Trophoblast cell (in vitro differentiated cells and primary cell): ENCODE measurements at regions not wholly inside any gene's neighbourhood (a gene's known extent, or its start where the extent isn't known, plus 50 kb on each side); places are given as distances from the start of the nearest gene placed in this dataset.

ENCODE experiments used
- DNase-seq, 2 donors: peaks; one replicate each; pipeline ENCODE4 v3.0.0-alpha.2; 2016
- H2AFZ ChIP-seq: 2 replicates; pipeline ENCODE4 v1.6.1; 2013; ENCODE audit warnings: low read length, moderate library complexity, mild to moderate bottlenecking; ENCODE audit not compliant: insufficient read depth, poor library complexity
- H2AK5ac ChIP-seq: 2 replicates; pipeline ENCODE4 v1.6.1; 2013; ENCODE audit warnings: mild to moderate bottlenecking, low read length
- H2BK120ac ChIP-seq: 2 replicates; pipeline ENCODE4 v1.6.1; 2013; ENCODE audit warnings: low read length, mild to moderate bottlenecking, moderate library complexity; ENCODE audit not compliant: insufficient read depth, poor library complexity
- H2BK12ac ChIP-seq: 2 replicates; pipeline ENCODE4 v1.6.1; 2013; ENCODE audit warnings: mild to moderate bottlenecking, low read length, moderate library complexity
- H2BK5ac ChIP-seq: 2 replicates; pipeline ENCODE4 v1.6.1; 2013; ENCODE audit warnings: low read length, low read depth, moderate library complexity, mild to moderate bottlenecking; ENCODE audit not compliant: poor library complexity
- H3K14ac ChIP-seq: 2 replicates; pipeline ENCODE4 v1.6.1; 2013; ENCODE audit warnings: mild to moderate bottlenecking, low read length
- H3K18ac ChIP-seq: 2 replicates; pipeline ENCODE4 v1.6.1; 2013; ENCODE audit warnings: mild to moderate bottlenecking, low read length
- H3K23ac ChIP-seq: 2 replicates; pipeline ENCODE4 v1.6.1; 2013; ENCODE audit warnings: low read length
- H3K27ac ChIP-seq: 2 replicates; pipeline ENCODE4 v1.5.1; 2013; ENCODE audit warnings: low read depth, mild to moderate bottlenecking, inconsistent platforms, low read length, moderate library complexity
- H3K27me3 ChIP-seq: 2 replicates; pipeline ENCODE4 v1.6.1; 2013; ENCODE audit warnings: inconsistent platforms, mild to moderate bottlenecking, low read length, moderate library complexity; ENCODE audit not compliant: insufficient read depth
- H3K36me3 ChIP-seq, 2 experiments: 1 replicate in 1 of 2; 2 replicates in 1 of 2; pipeline ENCODE4 v1.6.1; 2013; ENCODE audit warnings: low read length in 2 of 2, mild to moderate bottlenecking in 2 of 2, moderate library complexity in 1 of 2; ENCODE audit not compliant: insufficient read depth in 2 of 2, control insufficient read depth in 1 of 2
- H3K4ac ChIP-seq: 2 replicates; pipeline ENCODE4 v1.6.1; 2013; ENCODE audit warnings: low read depth, mild to moderate bottlenecking, low read length, moderate library complexity
- H3K4me1 ChIP-seq, 2 experiments: 1 replicate in 1 of 2; 2 replicates in 1 of 2; pipeline ENCODE4 v1.6.1; 2013; ENCODE audit warnings: low read length in 2 of 2, mild to moderate bottlenecking in 2 of 2, moderate library complexity in 1 of 2; ENCODE audit not compliant: insufficient read depth in 2 of 2, control insufficient read depth in 1 of 2
- H3K4me2 ChIP-seq: 2 replicates; pipeline ENCODE4 v1.6.1; 2013; ENCODE audit warnings: inconsistent platforms, mild to moderate bottlenecking, low read length, moderate library complexity
- H3K4me3 ChIP-seq: 2 replicates; pipeline ENCODE4 v1.5.1; 2013; ENCODE audit warnings: mild to moderate bottlenecking, low read depth, low read length, inconsistent platforms
- H3K79me1 ChIP-seq: one replicate; pipeline ENCODE4 v1.6.1; 2013; ENCODE audit warnings: low read length
- H3K79me2 ChIP-seq: 2 replicates; pipeline ENCODE4 v1.6.1; 2013; ENCODE audit warnings: low read length, mild to moderate bottlenecking; ENCODE audit not compliant: control insufficient read depth, insufficient read depth, poor library complexity
- H3K9ac ChIP-seq: 2 replicates; pipeline ENCODE4 v1.6.1; 2013; ENCODE audit warnings: mild to moderate bottlenecking, low read length
- H3K9me3 ChIP-seq: 2 replicates; pipeline ENCODE4 v1.6.1; 2013; ENCODE audit warnings: low read depth, mild to moderate bottlenecking, control low read depth, inconsistent platforms, low read length; ENCODE audit not compliant: insufficient read depth
- H4K12ac ChIP-seq: 2 replicates; pipeline ENCODE4 v1.6.1; 2013; ENCODE audit warnings: low read depth, mild to moderate bottlenecking, low read length, moderate library complexity
- H4K8ac ChIP-seq: 2 replicates; pipeline ENCODE4 v1.6.1; 2013; ENCODE audit warnings: low read depth, mild to moderate bottlenecking, low read length, moderate library complexity
- H4K91ac ChIP-seq: one replicate; pipeline ENCODE4 v1.6.1; 2013; ENCODE audit warnings: low read depth, mild to moderate bottlenecking, low read length, moderate library complexity
- WGBS: extraction: QIAGEN DNeasy Blood & Tissue Kit; methylation state at CpG from one replicate; pipeline ENCODE4 v1.1.7; 2013; ENCODE audit warnings: missing lambda C conversion rate; ENCODE audit not compliant: insufficient read length, insufficient coverage; ENCODE audit errors: extremely low coverage; 5-methylcytosine and 5-hydroxymethylcytosine counted together

DNA sequence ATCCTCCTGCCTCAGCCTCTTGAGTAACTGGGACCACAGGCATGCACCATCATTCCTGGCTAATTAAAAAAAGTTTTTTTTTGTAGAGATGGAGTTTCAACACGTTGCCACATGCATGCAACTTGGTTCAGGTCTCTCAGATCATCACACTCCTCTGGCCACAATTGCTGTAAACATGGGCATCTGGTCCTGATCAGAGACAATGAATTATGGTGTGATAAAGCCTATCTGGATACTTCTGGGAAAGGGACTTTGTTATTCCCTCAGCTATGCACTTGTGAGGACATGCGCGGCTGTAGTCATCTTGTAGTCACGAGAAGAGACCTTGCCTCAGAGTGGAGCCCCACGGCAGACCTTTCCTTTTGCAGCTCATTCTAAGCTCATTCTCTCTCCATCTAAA lies 210.9 kb upstream of the ZFP64 start:
- H4K8ac ChIP-seq, result no peak overlapping the region
- H3K79me1 ChIP-seq, result no peaks in the 10 kb centered on the region
- H2BK5ac ChIP-seq, result no peak overlapping the region
- no peak overlapping the region for H2BK120ac ChIP-seq
- H3K27ac ChIP-seq, result no peak overlapping the region
- no peaks in the 10 kb centered on the region for H3K36me3 ChIP-seq
- no peaks in the 10 kb centered on the region for H3K79me2 ChIP-seq
- no peak overlapping the region for H2AFZ ChIP-seq
- no CpG with 5 or more reads among the region's 5 CpGs for WGBS
- no peaks in the 10 kb centered on the region for H3K9me3 ChIP-seq
- no peaks in the 10 kb centered on the region for H3K4me1 ChIP-seq
- H3K23ac ChIP-seq, result no peak overlapping the region
- no peak for DNase-seq
- no peak overlapping the region for H3K4me2 ChIP-seq
- H3K4me3 ChIP-seq, result no peak overlapping the region
- H2AK5ac ChIP-seq, result no peak overlapping the region
- no peak overlapping the region for H3K18ac ChIP-seq
- no peak overlapping the region for H3K4ac ChIP-seq
- H3K9ac ChIP-seq, result no peak overlapping the region
- no peak overlapping the region for H4K91ac ChIP-seq
- H2BK12ac ChIP-seq, result no peak overlapping the region
- H4K12ac ChIP-seq, result no peak overlapping the region
- H3K27me3 ChIP-seq, result no peaks in the 10 kb centered on the region
- H3K14ac ChIP-seq, result no peak overlapping the region

DNA sequence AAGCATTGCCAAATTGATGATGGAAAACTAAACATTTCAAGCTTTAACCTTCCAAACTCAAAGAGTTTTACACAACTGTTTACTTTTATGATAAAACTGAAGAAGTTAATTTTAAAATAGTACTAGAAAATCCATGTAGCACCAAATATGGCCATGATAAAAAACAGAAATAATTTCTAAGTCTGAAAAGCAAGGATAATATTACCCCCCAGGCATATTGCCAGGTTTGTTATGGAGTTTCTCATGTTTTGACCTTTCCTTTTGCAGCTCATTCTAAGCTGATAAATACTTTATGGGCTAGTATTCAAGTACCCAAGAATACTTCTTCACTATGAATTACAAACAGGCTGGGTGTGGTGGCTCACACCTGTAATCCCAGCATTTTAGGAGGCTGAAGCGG lies 209.9 kb upstream of the ZFP64 start:
- Histone ChIP-seq H3K9me3 (no peaks in the 10 kb centered on the region), H3K79me2 (no peaks in the 10 kb centered on the region), H2BK5ac (no peak overlapping the region), H4K91ac (no peak overlapping the region), H3K9ac (no peak overlapping the region), H3K14ac (no peak overlapping the region), H3K79me1 (no peaks in the 10 kb centered on the region), H3K4me3 (no peak overlapping the region), H3K27me3 (no peaks in the 10 kb centered on the region), H4K12ac (no peak overlapping the region), H2AFZ (no peak overlapping the region), H3K4ac (no peak overlapping the region), H4K8ac (no peak overlapping the region), H2BK12ac (no peak overlapping the region), H3K36me3 (no peaks in the 10 kb centered on the region), H2BK120ac (no peak overlapping the region), H3K23ac (no peak overlapping the region), H3K18ac (no peak overlapping the region), H2AK5ac (no peak overlapping the region), H3K4me2 (no peak overlapping the region), H3K27ac (no peak overlapping the region), H3K4me1 (no peaks in the 10 kb centered on the region)
- DNase-seq, result no peak
- no CpG with 5 or more reads among the region's 1 CpG for WGBS

GRCh38 chr20:52399352-52399751 lies 207.8 kb upstream of the ZFP64 start:
- no peak overlapping the region for H4K91ac ChIP-seq
- no peaks in the 10 kb centered on the region for H3K4me1 ChIP-seq
- no peak overlapping the region for H2AFZ ChIP-seq
- H3K9me3 ChIP-seq, result no peaks in the 10 kb centered on the region
- H2BK120ac ChIP-seq, result no peak overlapping the region
- H4K8ac ChIP-seq, result no peak overlapping the region
- no peaks in the 10 kb centered on the region for H3K36me3 ChIP-seq
- H3K79me2 ChIP-seq, result no peaks in the 10 kb centered on the region
- no peak overlapping the region for H3K14ac ChIP-seq
- no peak overlapping the region for H4K12ac ChIP-seq
- H3K79me1 ChIP-seq, result no peaks in the 10 kb centered on the region
- no peak overlapping the region for H2AK5ac ChIP-seq
- H2BK12ac ChIP-seq, result no peak overlapping the region
- no peak overlapping the region for H3K27ac ChIP-seq
- H3K27me3 ChIP-seq, result no peaks in the 10 kb centered on the region
- no peak for DNase-seq
- H3K4me3 ChIP-seq, result no peak overlapping the region
- H3K4ac ChIP-seq, result no peak overlapping the region
- WGBS, result no CpG with 5 or more reads among the region's 2 CpGs
- no peak overlapping the region for H3K9ac ChIP-seq
- H3K23ac ChIP-seq, result no peak overlapping the region
- no peak overlapping the region for H2BK5ac ChIP-seq
- H3K4me2 ChIP-seq, result no peak overlapping the region
- H3K18ac ChIP-seq, result no peak overlapping the region

GRCh38 chr20:52389606-52390005 lies 198.0 kb upstream of the ZFP64 start:
- H3K23ac ChIP-seq, result no peak overlapping the region
- WGBS, result no CpG with 5 or more reads among the region's 1 CpG
- no peak overlapping the region for H2AK5ac ChIP-seq
- no peak for DNase-seq
- H3K4ac ChIP-seq, result no peak overlapping the region
- H3K79me1 ChIP-seq, result no peaks in the 10 kb centered on the region
- no peaks in the 10 kb centered on the region for H3K36me3 ChIP-seq
- H3K27ac ChIP-seq, result no peak overlapping the region
- no peak overlapping the region for H3K14ac ChIP-seq
- H2BK12ac ChIP-seq, result no peak overlapping the region
- no peak overlapping the region for H3K18ac ChIP-seq
- H3K9ac ChIP-seq, result no peak overlapping the region
- no peak overlapping the region for H2AFZ ChIP-seq
- H2BK120ac ChIP-seq, result no peak overlapping the region
- H3K27me3 ChIP-seq, result no peaks in the 10 kb centered on the region
- no peak overlapping the region for H3K4me2 ChIP-seq
- no peak overlapping the region for H2BK5ac ChIP-seq
- H3K9me3 ChIP-seq, result no peaks in the 10 kb centered on the region
- no peak overlapping the region for H4K12ac ChIP-seq
- H4K91ac ChIP-seq, result no peak overlapping the region
- no peaks in the 10 kb centered on the region for H3K79me2 ChIP-seq
- no peak overlapping the region for H4K8ac ChIP-seq
- H3K4me1 ChIP-seq, result no peaks in the 10 kb centered on the region
- H3K4me3 ChIP-seq, result no peak overlapping the region
